ENCODE measurements at regions not wholly inside any gene's neighbourhood (a gene's known extent, or its start where the extent isn't known, plus 50 kb on each side); places are given as distances from the start of the nearest gene placed in this dataset.

GRCh38 chr9:81459591-81459990, 229.8 kb downstream of the TLE1 start:
- Histone ChIP-seq H3K4me3 (ENCODE audit: low read length, poor library complexity, severe bottlenecking) (no peak overlapping the region), H3K79me2 (ENCODE audit: insufficient read depth, low read length) (no peaks in the 10 kb centered on the region), H2AFZ (ENCODE audit: low read length) (no peak overlapping the region), H3F3A (ENCODE audit: low read depth) (no peaks in the 10 kb centered on the region), H3K36me3 (ENCODE audit: insufficient read depth, low read length) (no peaks in the 10 kb centered on the region), H3K27me3 (ENCODE audit: insufficient read depth, low read length, poor library complexity, severe bottlenecking) (no peaks in the 10 kb centered on the region), H3K9me3 (ENCODE audit: insufficient read depth, low read depth, low read length) (no peaks in the 10 kb centered on the region), H4K20me1 (ENCODE audit: insufficient read depth, low read length, poor library complexity, severe bottlenecking) (no peaks in the 10 kb centered on the region), H3K9ac (ENCODE audit: low read depth, low read length, poor library complexity, severe bottlenecking) (no peak overlapping the region), H3K9me2 (replicated peaks; ENCODE audit: low read depth, low read length) (no peaks in the 10 kb centered on the region), H3K4me1 (ENCODE audit: insufficient read depth, low read length, poor library complexity, severe bottlenecking) (no peaks in the 10 kb centered on the region), H3K4me2 (ENCODE audit: low read depth, low read length, poor library complexity, severe bottlenecking) (no peak overlapping the region)
- no peak for TF ChIP-seq EZH2phosphoT487 (IDR thresholded peaks at IDR 0.05; ENCODE audit: borderline replicate concordance)
- TF ChIP-seq CTCF (conservative IDR thresholded peaks at IDR 0.05; ENCODE audit: low read length), result no peak

- H3K79me2 ChIP-seq (ENCODE audit: insufficient read depth, low read length), result no peaks in the 10 kb centered on the region
- TF ChIP-seq EZH2phosphoT487 (IDR thresholded peaks at IDR 0.05; ENCODE audit: borderline replicate concordance) (no peak), CTCF (conservative IDR thresholded peaks at IDR 0.05; ENCODE audit: low read length) (no peak)
- no peak overlapping the region for H2AFZ ChIP-seq (ENCODE audit: low read length)
- H3F3A ChIP-seq (ENCODE audit: low read depth), result no peaks in the 10 kb centered on the region
- H3K27me3 ChIP-seq (ENCODE audit: insufficient read depth, low read length, poor library complexity, severe bottlenecking), result no peaks in the 10 kb centered on the region
- no peaks in the 10 kb centered on the region for H3K9me2 ChIP-seq (replicated peaks; ENCODE audit: low read depth, low read length)
- H3K36me3 ChIP-seq (ENCODE audit: insufficient read depth, low read length), result no peaks in the 10 kb centered on the region
- no peak overlapping the region for H3K4me3 ChIP-seq (ENCODE audit: low read length, poor library complexity, severe bottlenecking)
- H4K20me1 ChIP-seq (ENCODE audit: insufficient read depth, low read length, poor library complexity, severe bottlenecking), result no peaks in the 10 kb centered on the region
- H3K9ac ChIP-seq (ENCODE audit: low read depth, low read length, poor library complexity, severe bottlenecking), result no peak overlapping the region
- H3K9me3 ChIP-seq (ENCODE audit: insufficient read depth, low read depth, low read length), result no peaks in the 10 kb centered on the region
- H3K4me2 ChIP-seq (ENCODE audit: low read depth, low read length, poor library complexity, severe bottlenecking), result no peak overlapping the region
- H3K4me1 ChIP-seq (ENCODE audit: insufficient read depth, low read length, poor library complexity, severe bottlenecking), result no peaks in the 10 kb centered on the region
Observed at GRCh38 chr9:81456431-81457006, 232.8 kb downstream of the TLE1 start.

- Histone ChIP-seq H3K9ac (ENCODE audit: low read depth, low read length, poor library complexity, severe bottlenecking) (no peak overlapping the region), H3K9me3 (ENCODE audit: insufficient read depth, low read depth, low read length) (no peaks in the 10 kb centered on the region), H3K79me2 (ENCODE audit: insufficient read depth, low read length) (no peaks in the 10 kb centered on the region), H3K36me3 (ENCODE audit: insufficient read depth, low read length) (no peaks in the 10 kb centered on the region), H3F3A (ENCODE audit: low read depth) (no peaks in the 10 kb centered on the region), H3K4me3 (ENCODE audit: low read length, poor library complexity, severe bottlenecking) (no peak overlapping the region), H3K9me2 (replicated peaks; ENCODE audit: low read depth, low read length) (no peaks in the 10 kb centered on the region), H3K4me1 (ENCODE audit: insufficient read depth, low read length, poor library complexity, severe bottlenecking) (no peaks in the 10 kb centered on the region), H3K4me2 (ENCODE audit: low read depth, low read length, poor library complexity, severe bottlenecking) (no peak overlapping the region), H4K20me1 (ENCODE audit: insufficient read depth, low read length, poor library complexity, severe bottlenecking) (no peaks in the 10 kb centered on the region), H3K27me3 (ENCODE audit: insufficient read depth, low read length, poor library complexity, severe bottlenecking) (no peaks in the 10 kb centered on the region), H2AFZ (ENCODE audit: low read length) (no peak overlapping the region)
- TF ChIP-seq EZH2phosphoT487 (IDR thresholded peaks at IDR 0.05; ENCODE audit: borderline replicate concordance), result no peak
- no peak for TF ChIP-seq CTCF (conservative IDR thresholded peaks at IDR 0.05; ENCODE audit: low read length)
Observed at GRCh38 chr9:81455462-81456219, 233.7 kb downstream of the TLE1 start.

Measured in Loucy (cell line).